Transverse colon (tissue), 4 donors: ENCODE measurements at regions not wholly inside any gene's neighbourhood (a gene's known extent, or its start where the extent isn't known, plus 50 kb on each side); places are given as distances from the start of the nearest gene placed in this dataset.

Experiments used
- DNase-seq: peaks from one replicate; pipeline ENCODE4 v3.0.0-alpha.2; 2019
- H3K27ac ChIP-seq, 4 donors: fragments of 200-600 bp; sonication (generic); 2 replicates each; pipeline ENCODE4 v1.5.1; 2016 to 2018; ENCODE audit warnings: inconsistent platforms in 4 of 4
- H3K27me3 ChIP-seq: fragments of 200-600 bp; sonication (generic); 2 replicates; pipeline ENCODE4 v1.5.1; 2017; ENCODE audit warnings: inconsistent platforms
- H3K36me3 ChIP-seq, 4 donors: fragments of 200-600 bp; sonication (generic); 2 replicates each; pipeline ENCODE4 v1.5.1; 2017 to 2019; ENCODE audit warnings: inconsistent platforms in 4 of 4
- H3K4me1 ChIP-seq, 4 donors: fragments of 200-600 bp; sonication (generic); 2 replicates each; pipeline ENCODE4 v1.5.1; 2017 to 2020; ENCODE audit warnings: inconsistent platforms in 4 of 4
- H3K4me3 ChIP-seq, 4 donors: fragments of 200-600 bp; sonication (generic); 1 replicate in 1 of 4; 2 replicates in 3 of 4; pipeline versions ENCODE4 v1.5.1 to v1.6.1; 2017 to 2019; ENCODE audit warnings: inconsistent platforms in 4 of 4
- H3K9me3 ChIP-seq, 2 donors: fragments of 200-600 bp; sonication (generic); 2 replicates each; pipeline ENCODE4 v1.5.1; 2017 to 2019; ENCODE audit warnings: inconsistent platforms in 2 of 2
- CTCF ChIP-seq, 5 experiments: fragments of 200-600 bp in 3 of 5; fragments of 450-650 bp in 2 of 5; sonication (generic) in 3 of 5; IDR thresholded peaks; 1 replicate in 2 of 5; 2 replicates in 3 of 5; pipeline ENCODE4 v1.5.1; 2016 to 2017; ENCODE audit warnings: antibody characterized with exemption in 5 of 5, inconsistent platforms in 3 of 5, mild to moderate bottlenecking in 2 of 5, moderate library complexity in 1 of 5
- EP300 ChIP-seq: sonication (generic); formaldehyde crosslinking; IDR thresholded peaks from one replicate; pipeline ENCODE4 v1.6.1; 2017; ENCODE audit warnings: antibody characterized with exemption, low read depth
- POLR2A ChIP-seq: fragments of 450-650 bp; IDR thresholded peaks from one replicate; pipeline ENCODE4 v1.6.1; 2016; ENCODE audit warnings: antibody characterized with exemption, mild to moderate bottlenecking, moderate library complexity
- POLR2AphosphoS5 ChIP-seq, 3 donors: sonication (generic); formaldehyde crosslinking; IDR thresholded peaks; one replicate each; pipeline ENCODE4 v1.6.1; 2016; ENCODE audit warnings: antibody characterized with exemption in 3 of 3
- WGBS, 2 donors: methylation state at CpG; one replicate each; pipeline ENCODE4 v1.1.5; 2018; ENCODE audit warnings: low coverage in 1 of 2; 5-methylcytosine and 5-hydroxymethylcytosine counted together
- in situ Hi-C, 4 donors: fragments of 200-750 bp; cut with MboI; loops; one replicate each; pipeline versions ENCODE4 v1.15.0 to v1.15.1; 2017; ENCODE audit warnings: low sequenced_read_pairs in 3 of 4, low pct_ligation_motif_present in 1 of 4, low pct_unique_long_range_greater_than_20kb in 1 of 4
- intact Hi-C: fragments of 100-400 bp; cut with DNase I; formaldehyde crosslinking; loops from one replicate; pipeline ENCODE4 v1.15.1; 2023; ENCODE audit warnings: low total_unique reads

GRCh38 chr2:207281436-207281835 lies 115.7 kb upstream of the KLF7 start:
- in situ Hi-C loops: no loop called here
- peaks cover 2 to 12% (median 10%) of the 10 kb centered on the region in 4 donors for H3K4me1 ChIP-seq
- 80 to 83% methylated on average over 6 of the region's 6 CpGs for WGBS, 2 donors
- H3K9me3 ChIP-seq: no peaks in the 10 kb centered on the region
- TF ChIP-seq POLR2A (no peak), CTCF (IDR thresholded peaks at IDR 0.05) (no peak), POLR2AphosphoS5 (IDR thresholded peaks at IDR 0.05) (no peak), EP300 (no peak)
- intact Hi-C loops: no loop called here
- H3K27ac ChIP-seq: no peak overlapping the region
- H3K36me3 ChIP-seq: no peaks in the 10 kb centered on the region
- no peak overlapping the region for H3K4me3 ChIP-seq
- H3K27me3 ChIP-seq: no peaks in the 10 kb centered on the region
- no peak for DNase-seq

GRCh38 chr2:207282916-207283315 lies 117.2 kb upstream of the KLF7 start:
- Histone ChIP-seq H3K4me1 (peaks cover 2 to 12% (median 10%) of the 10 kb centered on the region in 4 donors), H3K9me3 (no peaks in the 10 kb centered on the region), H3K4me3 (no peak overlapping the region), H3K27me3 (no peaks in the 10 kb centered on the region), H3K27ac (no peak overlapping the region), H3K36me3 (no peaks in the 10 kb centered on the region)
- no peak for DNase-seq
- in situ Hi-C loops: no loop called here
- TF ChIP-seq POLR2A: no peak
- TF ChIP-seq CTCF (IDR thresholded peaks at IDR 0.05): no peak
- TF ChIP-seq EP300: no peak
- intact Hi-C loops: no loop called here

- in situ Hi-C loops (no loop called here), intact Hi-C loops (no loop called here)
- Histone ChIP-seq H3K4me3 (no peak overlapping the region), H3K4me1 (peaks cover 2 to 12% (median 10%) of the 10 kb centered on the region in 4 donors), H3K36me3 (no peaks in the 10 kb centered on the region), H3K27ac (no peak overlapping the region), H3K9me3 (no peaks in the 10 kb centered on the region), H3K27me3 (no peaks in the 10 kb centered on the region)
- 70 to 83% methylated on average over 1 of the region's 1 CpG for WGBS, 2 donors
- no peak for DNase-seq
- TF ChIP-seq POLR2A (no peak), CTCF (IDR thresholded peaks at IDR 0.05) (no peak), POLR2AphosphoS5 (IDR thresholded peaks at IDR 0.05) (no peak), EP300 (no peak)
Observed at GRCh38 chr2:207283356-207283755, 117.6 kb upstream of the KLF7 start.

GRCh38 chr2:207284556-207285472 lies 119.1 kb upstream of the KLF7 start:
- H3K9me3 ChIP-seq: no peaks in the 10 kb centered on the region
- 87 to 88% methylated on average over 5 of the region's 5 CpGs for WGBS, 2 donors
- H3K27ac ChIP-seq: no peak overlapping the region
- peaks cover 2 to 12% (median 10%) of the 10 kb centered on the region in 4 donors for H3K4me1 ChIP-seq
- H3K4me3 ChIP-seq: no peak overlapping the region
- DNase-seq: no peak
- intact Hi-C loops: no loop called here
- H3K36me3 ChIP-seq: no peaks in the 10 kb centered on the region
- in situ Hi-C loops: no loop called here
- H3K27me3 ChIP-seq: no peaks in the 10 kb centered on the region
- TF ChIP-seq POLR2AphosphoS5 (IDR thresholded peaks at IDR 0.05): peak in 1 of 3 donors; percentile 19
- no peak for TF ChIP-seq CTCF (IDR thresholded peaks at IDR 0.05)
- TF ChIP-seq EP300: no peak
- no peak for TF ChIP-seq POLR2A
